ENCODE measurements at regions not wholly inside any gene's neighbourhood (a gene's known extent, or its start where the extent isn't known, plus 50 kb on each side); places are given as distances from the start of the nearest gene placed in this dataset.

- no peak for ATAC-seq (ENCODE audit: low read depth in 2 of 2)
- no peaks in the 10 kb centered on the region for H3K27me3 Mint-ChIP-seq
Observed at GRCh38 chr5:96517295-96517694, 84.2 kb upstream of the PCSK1 start.

GRCh38 chr5:96520345-96520744 lies 87.3 kb upstream of the PCSK1 start:
- Histone ChIP-seq H3K27ac (ENCODE audit: insufficient read depth, low read length, poor library complexity, severe bottlenecking) (no peak overlapping the region), H3K27me3 (ENCODE audit: control insufficient read depth, insufficient read depth, low read length) (no peaks in the 10 kb centered on the region), H3K36me3 (ENCODE audit: control insufficient read depth, insufficient read depth, low read length) (no peaks in the 10 kb centered on the region), H3K9me3 (ENCODE audit: control insufficient read depth in 2 of 2, low read length in 2 of 2) (no peaks in the 10 kb centered on the region), H3K4me1 (ENCODE audit: control insufficient read depth, insufficient read depth, low read length, poor library complexity, severe bottlenecking) (no peaks in the 10 kb centered on the region), H3K4me3 (ENCODE audit: low read depth, low read length) (no peak overlapping the region)
- H3K4me1 Mint-ChIP-seq: no peaks in the 10 kb centered on the region
- ATAC-seq (ENCODE audit: low read depth in 2 of 2) (no peak), DNase-seq (no peak)
- H3K9me3 Mint-ChIP-seq: peaks cover 0 to 1% (median 0%) of the 10 kb centered on the region in 7 donors
- no peak overlapping the region for H3K4me3 Mint-ChIP-seq
- H3K36me3 Mint-ChIP-seq: no peaks in the 10 kb centered on the region
- H3K27me3 Mint-ChIP-seq: peaks cover 5% of the 10 kb centered on the region
- peak overlapping the region in 1 of 3 donors; percentile 21 for H3K27ac Mint-ChIP-seq

More at GRCh38 chr5:96517295-96517694, 84.2 kb upstream of the PCSK1 start:
- H3K4me3 Mint-ChIP-seq: no peak overlapping the region
- Histone ChIP-seq H3K27me3 (ENCODE audit: control insufficient read depth, insufficient read depth, low read length) (no peaks in the 10 kb centered on the region), H3K9me3 (ENCODE audit: control insufficient read depth in 2 of 2, low read length in 2 of 2) (no peaks in the 10 kb centered on the region), H3K4me1 (ENCODE audit: control insufficient read depth, insufficient read depth, low read length, poor library complexity, severe bottlenecking) (no peaks in the 10 kb centered on the region), H3K36me3 (ENCODE audit: control insufficient read depth, insufficient read depth, low read length) (no peaks in the 10 kb centered on the region), H3K27ac (ENCODE audit: insufficient read depth, low read length, poor library complexity, severe bottlenecking) (no peak overlapping the region), H3K4me3 (ENCODE audit: low read depth, low read length) (no peak overlapping the region)
- no peaks in the 10 kb centered on the region for H3K4me1 Mint-ChIP-seq
- H3K27ac Mint-ChIP-seq: no peak overlapping the region
- no peaks in the 10 kb centered on the region for H3K36me3 Mint-ChIP-seq
- peaks cover 0 to 1% (median 0%) of the 10 kb centered on the region in 7 donors for H3K9me3 Mint-ChIP-seq
- no peak for DNase-seq

GRCh38 chr5:96522635-96523355 lies 89.7 kb upstream of the PCSK1 start:
- ATAC-seq (ENCODE audit: low read depth in 2 of 2) (no peak), DNase-seq (no peak)
- H3K4me1 ChIP-seq (ENCODE audit: control insufficient read depth, insufficient read depth, low read length, poor library complexity, severe bottlenecking): no peaks in the 10 kb centered on the region
- no peak overlapping the region for H3K27ac ChIP-seq (ENCODE audit: insufficient read depth, low read length, poor library complexity, severe bottlenecking)
- no peak overlapping the region for H3K27ac Mint-ChIP-seq
- no peaks in the 10 kb centered on the region for H3K36me3 ChIP-seq (ENCODE audit: control insufficient read depth, insufficient read depth, low read length)
- H3K9me3 Mint-ChIP-seq: peaks cover 0 to 2% (median 0%) of the 10 kb centered on the region in 7 donors
- H3K36me3 Mint-ChIP-seq: no peaks in the 10 kb centered on the region
- H3K9me3 ChIP-seq (ENCODE audit: control insufficient read depth in 2 of 2, low read length in 2 of 2): no peaks in the 10 kb centered on the region
- H3K27me3 ChIP-seq (ENCODE audit: control insufficient read depth, insufficient read depth, low read length): no peaks in the 10 kb centered on the region
- peaks cover 5% of the 10 kb centered on the region for H3K27me3 Mint-ChIP-seq
- H3K4me3 Mint-ChIP-seq: no peak overlapping the region
- H3K4me3 ChIP-seq (ENCODE audit: low read depth, low read length): no peak overlapping the region
- H3K4me1 Mint-ChIP-seq: peaks cover 0 to 1% (median 0%) of the 10 kb centered on the region in 4 donors

GRCh38 chr5:96527768-96528661 lies 95.0 kb upstream of the PCSK1 start:
- Mint-ChIP-seq H3K9me3 (peaks cover 0 to 2% (median 0%) of the 10 kb centered on the region in 7 donors), H3K4me1 (peaks cover 0 to 4% (median 1%) of the 10 kb centered on the region in 4 donors), H3K36me3 (no peaks in the 10 kb centered on the region), H3K27me3 (peaks cover 5% of the 10 kb centered on the region), H3K4me3 (no peak overlapping the region), H3K27ac (peak overlapping the region in 1 of 3 donors; percentile 27)
- peak in 1 of 3 donors; percentile 32 for DNase-seq
- ATAC-seq (ENCODE audit: low read depth in 2 of 2): peak in 1 of 2 donors; percentile 59
- H3K4me1 ChIP-seq (ENCODE audit: control insufficient read depth, insufficient read depth, low read length, poor library complexity, severe bottlenecking): no peaks in the 10 kb centered on the region
- H3K36me3 ChIP-seq (ENCODE audit: control insufficient read depth, insufficient read depth, low read length): no peaks in the 10 kb centered on the region
- no peak overlapping the region for H3K4me3 ChIP-seq (ENCODE audit: low read depth, low read length)
- H3K9me3 ChIP-seq (ENCODE audit: control insufficient read depth in 2 of 2, low read length in 2 of 2): no peaks in the 10 kb centered on the region
- H3K27me3 ChIP-seq (ENCODE audit: control insufficient read depth, insufficient read depth, low read length): no peaks in the 10 kb centered on the region
- H3K27ac ChIP-seq (ENCODE audit: insufficient read depth, low read length, poor library complexity, severe bottlenecking): no peak overlapping the region

GRCh38 chr5:96528826-96529474 lies 95.9 kb upstream of the PCSK1 start:
- ATAC-seq (ENCODE audit: low read depth in 2 of 2) (no peak), DNase-seq (no peak)
- Mint-ChIP-seq H3K9me3 (peaks cover 0 to 2% (median 0%) of the 10 kb centered on the region in 7 donors), H3K4me1 (peaks cover 0 to 4% (median 1%) of the 10 kb centered on the region in 4 donors), H3K27me3 (peaks cover 5% of the 10 kb centered on the region), H3K4me3 (no peak overlapping the region), H3K27ac (peak overlapping the region in 1 of 3 donors; percentile 9), H3K36me3 (no peaks in the 10 kb centered on the region)
- Histone ChIP-seq H3K27ac (ENCODE audit: insufficient read depth, low read length, poor library complexity, severe bottlenecking) (no peak overlapping the region), H3K9me3 (ENCODE audit: control insufficient read depth in 2 of 2, low read length in 2 of 2) (no peaks in the 10 kb centered on the region), H3K4me3 (ENCODE audit: low read depth, low read length) (no peak overlapping the region), H3K27me3 (ENCODE audit: control insufficient read depth, insufficient read depth, low read length) (no peaks in the 10 kb centered on the region), H3K36me3 (ENCODE audit: control insufficient read depth, insufficient read depth, low read length) (no peaks in the 10 kb centered on the region), H3K4me1 (ENCODE audit: control insufficient read depth, insufficient read depth, low read length, poor library complexity, severe bottlenecking) (no peaks in the 10 kb centered on the region)

- no peak for DNase-seq
- H3K36me3 ChIP-seq (ENCODE audit: control insufficient read depth, insufficient read depth, low read length): no peaks in the 10 kb centered on the region
- Mint-ChIP-seq H3K27me3 (peaks cover 5% of the 10 kb centered on the region), H3K4me3 (no peak overlapping the region), H3K27ac (no peak overlapping the region), H3K36me3 (no peaks in the 10 kb centered on the region), H3K4me1 (peaks cover 0 to 4% (median 2%) of the 10 kb centered on the region in 4 donors), H3K9me3 (peaks cover 0 to 2% (median 0%) of the 10 kb centered on the region in 7 donors)
- ATAC-seq (ENCODE audit: low read depth in 2 of 2): no peak
- no peaks in the 10 kb centered on the region for H3K4me1 ChIP-seq (ENCODE audit: control insufficient read depth, insufficient read depth, low read length, poor library complexity, severe bottlenecking)
- no peak overlapping the region for H3K27ac ChIP-seq (ENCODE audit: insufficient read depth, low read length, poor library complexity, severe bottlenecking)
- no peaks in the 10 kb centered on the region for H3K27me3 ChIP-seq (ENCODE audit: control insufficient read depth, insufficient read depth, low read length)
- H3K4me3 ChIP-seq (ENCODE audit: low read depth, low read length): no peak overlapping the region
- H3K9me3 ChIP-seq (ENCODE audit: control insufficient read depth in 2 of 2, low read length in 2 of 2): no peaks in the 10 kb centered on the region
Observed at GRCh38 chr5:96529559-96529958, 96.5 kb upstream of the PCSK1 start.

GRCh38 chr5:96530901-96531300 lies 97.9 kb upstream of the PCSK1 start:
- peak overlapping the region in 1 of 3 donors; percentile 3 for H3K27ac Mint-ChIP-seq
- no peaks in the 10 kb centered on the region for H3K27me3 ChIP-seq (ENCODE audit: control insufficient read depth, insufficient read depth, low read length)
- H3K36me3 Mint-ChIP-seq: no peaks in the 10 kb centered on the region
- no peaks in the 10 kb centered on the region for H3K4me1 ChIP-seq (ENCODE audit: control insufficient read depth, insufficient read depth, low read length, poor library complexity, severe bottlenecking)
- H3K4me3 Mint-ChIP-seq: no peak overlapping the region
- no peaks in the 10 kb centered on the region for H3K9me3 ChIP-seq (ENCODE audit: control insufficient read depth in 2 of 2, low read length in 2 of 2)
- peaks cover 0 to 2% (median 0%) of the 10 kb centered on the region in 7 donors for H3K9me3 Mint-ChIP-seq
- H3K27ac ChIP-seq (ENCODE audit: insufficient read depth, low read length, poor library complexity, severe bottlenecking): no peak overlapping the region
- H3K4me1 Mint-ChIP-seq: peaks cover 4 to 7% (median 4%) of the 10 kb centered on the region in 4 donors
- no peak overlapping the region for H3K4me3 ChIP-seq (ENCODE audit: low read depth, low read length)
- no peak for DNase-seq
- ATAC-seq (ENCODE audit: low read depth in 2 of 2): no peak
- H3K36me3 ChIP-seq (ENCODE audit: control insufficient read depth, insufficient read depth, low read length): no peaks in the 10 kb centered on the region
- no peaks in the 10 kb centered on the region for H3K27me3 Mint-ChIP-seq

Measured in CD4-positive, CD25-positive, alpha-beta regulatory T cell (primary cell).